NCI-H146 treated with DMSO at 0.1 percent for 48 hours (cell line): ENCODE measurements at regions not wholly inside any gene's neighbourhood (a gene's known extent, or its start where the extent isn't known, plus 50 kb on each side); places are given as distances from the start of the nearest gene placed in this dataset.
"Not testable (repeated sequence)": the region's sequence is repeated elsewhere in the genome, so short reads cannot be mapped to it uniquely, and the experiment has no call there.

Source experiments
- DNase-seq: peaks from one replicate; lab custom pipeline; 2025; ENCODE audit not compliant: unreplicated experiment; lab: John Stamatoyannopoulos, UW

DNA sequence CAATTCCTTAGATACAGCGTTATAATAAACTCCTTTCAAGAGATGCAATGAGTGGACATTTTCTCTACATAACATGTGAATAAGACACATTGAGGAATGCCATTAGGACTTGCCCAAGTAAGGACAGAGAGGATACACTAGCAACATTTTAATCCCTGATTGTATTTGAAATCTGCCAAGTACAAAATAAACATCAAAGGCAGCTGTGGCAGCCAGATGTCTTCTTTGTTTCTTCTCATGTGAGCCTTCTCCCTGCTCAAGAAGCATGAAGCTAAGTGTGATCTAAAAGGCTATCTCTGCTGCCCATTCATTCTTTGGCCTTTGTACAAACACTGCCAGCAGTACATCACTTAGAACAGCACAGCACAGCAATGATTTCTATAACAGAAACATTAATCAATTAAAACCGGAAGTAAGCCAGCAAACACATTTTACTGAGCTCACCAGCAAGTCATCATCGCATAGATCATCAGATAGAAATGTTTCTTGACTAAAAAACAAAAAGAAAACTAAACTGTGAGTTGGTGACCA is 364.0 kb downstream of the CNTN6 start:
- DNase-seq = no peak

GRCh38 chr3:1462371-1462770 is 369.5 kb downstream of the CNTN6 start:
- no peak for DNase-seq

GRCh38 chr3:1462856-1463450 is 370.1 kb downstream of the CNTN6 start:
- no peak for DNase-seq

- DNase-seq = not testable (repeated sequence)
These were observed 372.3 kb downstream of the CNTN6 start for GRCh38 chr3:1465091-1465490.

- no peak for DNase-seq
These were observed 375.3 kb downstream of the CNTN6 start for GRCh38 chr3:1468145-1468544.

GRCh38 chr3:1469248-1469647 is 376.4 kb downstream of the CNTN6 start:
- no peak for DNase-seq

DNA sequence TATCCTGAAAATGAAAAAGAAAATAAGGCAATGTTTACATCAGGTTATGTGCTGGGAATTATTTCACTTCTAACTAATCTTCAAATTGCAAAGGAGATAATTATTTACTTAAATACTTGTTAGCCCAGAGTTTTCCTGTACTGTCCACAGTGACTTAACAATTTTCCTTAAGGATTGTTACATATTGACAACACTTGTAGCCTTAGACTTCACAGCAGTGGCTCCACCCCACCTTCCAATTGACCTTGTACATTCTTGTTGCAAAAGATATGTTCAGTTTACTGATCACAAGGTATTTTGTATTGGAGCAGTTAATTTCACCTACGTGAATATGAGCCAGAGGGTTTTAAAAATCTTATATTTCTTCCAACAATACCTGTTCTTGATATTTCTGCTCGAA is 376.9 kb downstream of the CNTN6 start:
- no peak for DNase-seq

- DNase-seq = no peak
These were observed 384.8 kb downstream of the CNTN6 start for GRCh38 chr3:1477669-1478068.

DNA sequence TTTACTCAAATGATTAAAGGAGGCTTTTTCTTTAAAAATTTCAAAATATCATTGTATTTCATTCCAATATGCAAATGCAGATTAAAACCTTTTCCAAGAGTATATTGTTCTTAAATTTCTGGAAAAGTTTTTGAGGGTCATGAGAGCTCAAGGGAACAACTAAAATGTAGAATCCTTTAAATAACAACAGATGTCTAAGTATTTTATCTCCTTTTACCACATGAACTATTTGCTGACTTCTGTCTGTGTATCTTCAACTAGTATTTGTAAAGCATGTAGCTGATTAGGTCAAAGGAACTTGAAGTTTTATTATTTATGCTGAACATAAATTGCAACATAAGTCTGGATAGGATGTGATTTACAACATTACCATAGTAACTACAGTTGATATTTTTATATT is 402.6 kb downstream of the CNTN6 start:
- no peak for DNase-seq

GRCh38 chr3:1499694-1500093 is 406.9 kb downstream of the CNTN6 start:
- DNase-seq = no peak

DNA sequence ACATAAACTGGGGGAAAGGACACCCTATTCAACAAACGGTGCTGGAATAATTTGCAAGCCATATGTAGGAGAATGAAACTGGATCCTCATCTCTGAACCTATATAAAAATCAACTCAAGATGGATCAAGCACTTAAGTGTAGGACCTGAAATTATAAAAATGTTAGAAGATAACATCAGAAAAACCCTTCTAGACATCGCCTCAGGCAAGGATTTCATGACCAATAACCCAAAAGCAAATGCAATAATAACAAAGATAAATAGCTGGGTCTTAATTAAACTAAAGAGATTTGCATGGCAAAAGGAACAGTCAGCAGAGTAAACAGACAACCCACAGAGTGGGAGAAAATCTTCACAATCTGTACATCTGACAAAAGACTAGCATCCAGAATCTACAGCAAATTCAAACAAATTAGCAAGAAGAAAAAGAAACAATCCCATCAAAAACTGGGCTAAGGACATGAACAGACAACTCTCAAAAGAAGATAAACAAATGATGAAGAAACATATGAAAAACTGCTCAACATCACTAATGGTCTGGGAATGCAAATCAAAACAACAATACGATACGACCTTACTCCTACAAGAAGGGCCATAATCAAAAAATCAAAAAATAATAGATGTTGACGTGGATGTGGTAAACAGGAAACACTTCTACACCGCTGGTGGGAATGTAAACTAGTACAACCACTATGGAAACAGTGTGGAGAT is 408.7 kb downstream of the CNTN6 start:
- no peak for DNase-seq

GRCh38 chr3:1506090-1506489 is 413.3 kb downstream of the CNTN6 start:
- no peak for DNase-seq

GRCh38 chr3:1513662-1514061 is 420.8 kb downstream of the CNTN6 start:
- no peak for DNase-seq

DNA sequence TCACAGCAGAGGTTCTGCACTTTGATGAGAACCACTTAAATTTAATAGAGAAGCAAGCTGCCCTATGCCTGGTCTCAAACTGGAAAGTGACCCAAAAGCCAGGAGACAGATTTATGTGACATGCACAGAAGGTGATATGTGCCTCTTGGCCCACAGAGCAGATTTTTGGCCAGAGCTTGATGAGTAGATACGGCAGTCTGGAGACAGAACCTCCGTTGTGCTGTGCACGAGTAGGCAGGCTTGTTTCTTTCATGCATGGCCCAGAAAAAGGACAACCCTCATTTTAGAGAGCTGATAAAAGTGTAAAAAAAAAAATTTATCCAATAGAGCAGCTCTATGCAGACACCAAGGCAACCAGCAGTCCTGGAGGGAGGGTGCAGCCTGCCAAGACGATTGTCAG is 423.1 kb downstream of the CNTN6 start:
- DNase-seq = no peak

- no peak for DNase-seq
These were observed 435.0 kb downstream of the CNTN6 start for GRCh38 chr3:1527786-1528185.

GRCh38 chr3:1528621-1529020 is 435.8 kb downstream of the CNTN6 start:
- no peak for DNase-seq

DNA sequence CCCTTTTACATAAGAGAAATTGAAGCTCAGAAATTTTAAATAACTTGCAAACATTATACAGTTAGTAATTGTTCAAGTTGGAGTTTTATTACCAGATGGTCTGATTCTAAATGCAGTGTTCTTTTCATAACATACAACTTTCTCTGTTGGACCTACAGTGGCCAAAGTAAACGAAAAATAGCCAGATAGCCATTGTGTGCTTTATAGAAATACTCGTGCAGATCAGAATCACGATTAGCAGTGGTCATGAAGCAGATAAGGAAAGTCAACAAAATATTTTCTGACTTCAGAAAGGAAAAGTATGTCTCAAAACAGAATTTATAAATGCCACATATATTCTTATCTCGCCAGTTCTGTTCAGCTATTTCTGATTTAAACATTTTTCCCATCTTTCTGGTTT is 436.9 kb downstream of the CNTN6 start:
- no peak for DNase-seq

- no peak for DNase-seq
These were observed 439.2 kb downstream of the CNTN6 start for GRCh38 chr3:1531981-1532380.

GRCh38 chr3:1532935-1533606 is 440.2 kb downstream of the CNTN6 start:
- no peak for DNase-seq

DNA sequence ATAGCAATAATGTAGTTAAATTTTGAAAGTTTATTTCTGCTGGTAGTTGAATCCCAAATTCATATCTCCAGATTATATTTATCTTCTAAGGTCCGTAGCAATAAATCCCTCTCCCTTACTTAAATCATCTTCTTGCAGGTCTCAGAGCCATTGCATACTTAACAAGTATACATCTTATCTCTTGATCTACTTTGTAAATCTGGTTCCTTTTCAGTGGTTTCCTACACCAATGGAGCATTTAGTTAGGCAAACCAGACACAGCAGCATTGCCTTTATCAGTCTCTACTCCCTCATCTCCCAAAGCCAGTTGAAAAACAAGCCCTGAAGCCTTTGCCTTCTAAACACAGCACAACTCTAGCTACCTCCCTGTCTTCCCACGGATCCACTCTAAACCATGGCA is 440.9 kb downstream of the CNTN6 start:
- no peak for DNase-seq

- no peak for DNase-seq
These were observed 441.4 kb downstream of the CNTN6 start for GRCh38 chr3:1534252-1534651.

DNA sequence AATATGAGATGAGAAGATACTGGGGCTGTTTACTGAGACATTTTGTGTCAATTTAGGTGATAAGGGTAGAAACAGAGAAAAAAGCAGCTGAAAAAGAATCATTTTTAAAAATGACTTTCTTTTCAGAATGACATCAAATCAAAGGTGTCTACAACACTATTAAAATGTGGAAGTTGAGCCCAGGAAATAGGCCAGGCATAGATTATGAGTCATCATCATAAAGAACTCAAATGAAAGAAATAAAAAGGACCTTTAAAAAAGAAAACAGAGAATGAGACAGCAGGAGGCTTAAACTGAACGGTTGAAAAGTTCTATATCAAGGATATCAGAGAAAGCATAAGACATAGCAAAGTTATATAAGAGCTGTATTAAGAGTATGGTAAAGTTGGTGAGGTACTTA is 442.5 kb downstream of the CNTN6 start:
- no peak for DNase-seq
